ENCODE measurements at regions not wholly inside any gene's neighbourhood (a gene's known extent, or its start where the extent isn't known, plus 50 kb on each side); places are given as distances from the start of the nearest gene placed in this dataset.
A peak's percentile ranks its signal among the peaks of the same experiment; 100 is the strongest.

DNA sequence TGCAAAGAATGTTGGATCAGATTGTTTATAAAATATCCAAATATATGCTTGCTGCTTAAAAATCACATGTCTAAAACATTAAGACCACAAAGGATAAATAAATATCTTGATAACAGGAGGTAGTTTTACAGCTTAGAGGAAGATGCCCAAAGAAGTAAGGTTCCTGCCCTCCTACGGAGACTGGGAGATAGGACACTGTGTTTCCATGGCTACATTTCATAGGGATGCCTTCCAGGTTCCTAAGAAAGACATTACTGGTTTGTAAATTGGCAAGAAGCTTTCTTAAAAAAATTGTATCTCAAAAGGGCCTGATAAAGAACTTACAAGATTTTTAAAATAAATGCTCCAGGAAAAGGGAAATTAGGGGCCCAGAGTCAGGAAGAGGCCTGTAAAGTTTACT, 437.2 kb downstream of the HINT1 start:
- no peaks in the 10 kb centered on the region for H4K20me1 ChIP-seq (ENCODE audit: insufficient read depth, poor library complexity, severe bottlenecking)
- H3K4me3 ChIP-seq, result no peak overlapping the region
- no peaks in the 10 kb centered on the region for H3K79me2 ChIP-seq
- TF ChIP-seq EZH2phosphoT487 (IDR thresholded peaks at IDR 0.05; ENCODE audit: low read depth, severe bottlenecking, unreplicated experiment) (no peak), EZH2 (IDR thresholded peaks at IDR 0.05; ENCODE audit: borderline replicate concordance) (no peak)
- TF ChIP-seq, protein P1, sequence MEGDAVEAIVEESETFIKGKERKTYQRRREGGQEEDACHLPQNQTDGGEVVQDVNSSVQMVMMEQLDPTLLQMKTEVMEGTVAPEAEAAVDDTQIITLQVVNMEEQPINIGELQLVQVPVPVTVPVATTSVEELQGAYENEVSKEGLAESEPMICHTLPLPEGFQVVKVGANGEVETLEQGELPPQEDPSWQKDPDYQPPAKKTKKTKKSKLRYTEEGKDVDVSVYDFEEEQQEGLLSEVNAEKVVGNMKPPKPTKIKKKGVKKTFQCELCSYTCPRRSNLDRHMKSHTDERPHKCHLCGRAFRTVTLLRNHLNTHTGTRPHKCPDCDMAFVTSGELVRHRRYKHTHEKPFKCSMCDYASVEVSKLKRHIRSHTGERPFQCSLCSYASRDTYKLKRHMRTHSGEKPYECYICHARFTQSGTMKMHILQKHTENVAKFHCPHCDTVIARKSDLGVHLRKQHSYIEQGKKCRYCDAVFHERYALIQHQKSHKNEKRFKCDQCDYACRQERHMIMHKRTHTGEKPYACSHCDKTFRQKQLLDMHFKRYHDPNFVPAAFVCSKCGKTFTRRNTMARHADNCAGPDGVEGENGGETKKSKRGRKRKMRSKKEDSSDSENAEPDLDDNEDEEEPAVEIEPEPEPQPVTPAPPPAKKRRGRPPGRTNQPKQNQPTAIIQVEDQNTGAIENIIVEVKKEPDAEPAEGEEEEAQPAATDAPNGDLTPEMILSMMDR (IDR thresholded peaks at IDR 0.05; ENCODE audit: poor library complexity), result no peak
- H3K36me3 ChIP-seq (replicated peaks; ENCODE audit: insufficient read depth, low read depth), result no peaks in the 10 kb centered on the region
- H3K4me1 ChIP-seq (ENCODE audit: insufficient read depth), result no peaks in the 10 kb centered on the region
- 79% methylated on average over 1 of the region's 1 CpG for WGBS (ENCODE audit: low lambda C conversion rate, missing lambda C conversion rate)
- H3K9me2 ChIP-seq (replicated peaks; ENCODE audit: insufficient read depth), result no peaks in the 10 kb centered on the region
- DNase-seq (ENCODE audit: low spot score), result no peak
- H3K4me2 ChIP-seq, result no peak overlapping the region
- H3K27ac ChIP-seq, result no peak overlapping the region
- H3K27me3 ChIP-seq, result no peaks in the 10 kb centered on the region
- no peak overlapping the region for H2AFZ ChIP-seq
- H3K9me3 ChIP-seq (ENCODE audit: low read depth), result no peaks in the 10 kb centered on the region

DNA sequence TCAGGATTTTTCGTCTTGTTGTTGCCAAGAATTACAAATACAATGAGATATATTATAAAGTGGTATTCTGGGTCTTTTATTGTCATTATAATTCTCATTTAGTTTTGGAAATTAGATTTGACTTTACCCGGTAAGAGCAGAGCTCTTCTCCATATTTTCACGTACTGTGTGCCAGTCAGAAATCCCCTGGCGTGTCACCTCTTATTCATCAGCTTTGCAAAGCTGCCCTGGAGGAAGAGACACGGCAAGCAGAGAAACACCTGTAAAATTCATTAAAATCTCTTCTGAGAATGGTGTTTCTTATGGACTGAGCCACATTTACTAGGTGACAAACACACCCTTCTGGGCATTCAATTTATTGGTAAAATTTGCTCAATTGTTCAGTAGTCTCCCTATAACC, 440.4 kb downstream of the HINT1 start:
- Histone ChIP-seq H3K79me2 (no peaks in the 10 kb centered on the region), H2AFZ (no peak overlapping the region), H3K9me3 (ENCODE audit: low read depth) (no peaks in the 10 kb centered on the region), H4K20me1 (ENCODE audit: insufficient read depth, poor library complexity, severe bottlenecking) (no peaks in the 10 kb centered on the region), H3K27ac (no peak overlapping the region), H3K27me3 (no peaks in the 10 kb centered on the region), H3K4me3 (no peak overlapping the region), H3K4me1 (ENCODE audit: insufficient read depth) (no peaks in the 10 kb centered on the region), H3K9me2 (replicated peaks; ENCODE audit: insufficient read depth) (no peaks in the 10 kb centered on the region), H3K4me2 (no peak overlapping the region), H3K36me3 (replicated peaks; ENCODE audit: insufficient read depth, low read depth) (no peaks in the 10 kb centered on the region)
- no peak for TF ChIP-seq EZH2 (IDR thresholded peaks at IDR 0.05; ENCODE audit: borderline replicate concordance)
- TF ChIP-seq, protein P1 (IDR thresholded peaks at IDR 0.05; ENCODE audit: poor library complexity), result no peak
- TF ChIP-seq EZH2phosphoT487 (IDR thresholded peaks at IDR 0.05; ENCODE audit: low read depth, severe bottlenecking, unreplicated experiment), result no peak
- no peak for DNase-seq (ENCODE audit: low spot score)
- WGBS (ENCODE audit: low lambda C conversion rate, missing lambda C conversion rate), result 90% methylated on average over 5 of the region's 5 CpGs

DNA sequence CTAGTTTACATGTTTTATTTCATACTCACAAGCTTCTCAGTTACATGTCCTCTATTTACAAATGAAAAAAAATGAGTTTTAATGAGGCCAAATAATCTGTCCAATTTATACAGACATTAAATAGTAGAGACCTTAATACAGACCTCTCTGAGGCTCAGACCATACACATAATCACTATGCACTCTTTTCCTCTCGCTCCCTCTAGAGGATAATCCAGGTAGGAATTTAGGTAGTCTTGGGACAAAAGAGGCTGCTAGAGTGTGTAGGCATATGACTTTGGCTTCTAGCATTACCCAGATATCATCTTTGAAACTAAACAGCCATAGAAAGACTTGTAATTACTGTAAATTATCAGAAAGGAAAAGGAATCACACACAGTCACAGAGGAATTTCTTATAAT, 444.7 kb downstream of the HINT1 start:
- Histone ChIP-seq H3K4me1 (ENCODE audit: insufficient read depth) (no peaks in the 10 kb centered on the region), H3K4me2 (no peak overlapping the region), H3K79me2 (no peaks in the 10 kb centered on the region), H3K9me2 (replicated peaks; ENCODE audit: insufficient read depth) (no peaks in the 10 kb centered on the region), H3K27ac (no peak overlapping the region), H3K9me3 (ENCODE audit: low read depth) (no peaks in the 10 kb centered on the region), H3K27me3 (no peaks in the 10 kb centered on the region), H4K20me1 (ENCODE audit: insufficient read depth, poor library complexity, severe bottlenecking) (no peaks in the 10 kb centered on the region), H3K36me3 (replicated peaks; ENCODE audit: insufficient read depth, low read depth) (no peaks in the 10 kb centered on the region), H2AFZ (no peak overlapping the region), H3K4me3 (no peak overlapping the region)
- DNase-seq (ENCODE audit: low spot score), result peak; percentile 69
- TF ChIP-seq, protein P1 (IDR thresholded peaks at IDR 0.05; ENCODE audit: poor library complexity), result peak; percentile 65
- TF ChIP-seq EZH2phosphoT487 (IDR thresholded peaks at IDR 0.05; ENCODE audit: low read depth, severe bottlenecking, unreplicated experiment) (no peak), EZH2 (IDR thresholded peaks at IDR 0.05; ENCODE audit: borderline replicate concordance) (no peak)
- WGBS (ENCODE audit: low lambda C conversion rate, missing lambda C conversion rate), result 5% methylated on average over 1 of the region's 1 CpG

DNA sequence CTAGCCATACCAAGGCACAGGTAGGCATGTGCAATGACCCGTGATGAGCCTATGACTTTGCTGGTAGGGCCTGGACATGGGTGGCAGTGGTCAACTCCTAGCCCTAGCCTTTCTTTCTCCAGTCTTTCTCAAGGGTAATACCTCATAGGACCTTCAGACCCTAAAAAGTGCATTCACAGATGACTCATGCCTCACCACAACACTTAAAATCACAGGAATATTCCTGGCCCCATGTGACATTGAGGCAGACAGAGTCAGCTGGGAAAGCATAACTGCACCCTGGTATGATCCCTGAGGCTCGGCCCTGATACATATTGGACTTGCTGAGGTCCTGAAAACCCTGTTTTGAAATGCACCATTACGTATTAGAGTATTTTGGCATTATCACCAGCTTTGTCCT, 449.5 kb downstream of the HINT1 start:
- 93% methylated on average over 3 of the region's 3 CpGs for WGBS (ENCODE audit: low lambda C conversion rate, missing lambda C conversion rate)
- peaks cover 5% of the 10 kb centered on the region for H3K4me1 ChIP-seq (ENCODE audit: insufficient read depth)

More for the DNA sequence above, 449.5 kb downstream of the HINT1 start:
- Histone ChIP-seq H3K9me2 (replicated peaks; ENCODE audit: insufficient read depth) (no peaks in the 10 kb centered on the region), H3K27ac (no peak overlapping the region), H2AFZ (no peak overlapping the region), H3K9me3 (ENCODE audit: low read depth) (no peaks in the 10 kb centered on the region), H3K4me2 (no peak overlapping the region), H4K20me1 (ENCODE audit: insufficient read depth, poor library complexity, severe bottlenecking) (no peaks in the 10 kb centered on the region), H3K27me3 (no peaks in the 10 kb centered on the region), H3K79me2 (no peaks in the 10 kb centered on the region), H3K36me3 (replicated peaks; ENCODE audit: insufficient read depth, low read depth) (no peaks in the 10 kb centered on the region), H3K4me3 (no peak overlapping the region)
- TF ChIP-seq, protein P1 (IDR thresholded peaks at IDR 0.05; ENCODE audit: poor library complexity), result no peak
- TF ChIP-seq EZH2phosphoT487 (IDR thresholded peaks at IDR 0.05; ENCODE audit: low read depth, severe bottlenecking, unreplicated experiment) (no peak), EZH2 (IDR thresholded peaks at IDR 0.05; ENCODE audit: borderline replicate concordance) (no peak)
- DNase-seq (ENCODE audit: low spot score), result no peak

Measured in hepatocyte (in vitro differentiated cells).